ENCODE measurements at regions not wholly inside any gene's neighbourhood (a gene's known extent, or its start where the extent isn't known, plus 50 kb on each side); places are given as distances from the start of the nearest gene placed in this dataset.

GRCh38 chr3:188082031-188082430, 71.9 kb upstream of the LPP start:
- no peak for DNase-seq

- DNase-seq, result no peak
Measured at GRCh38 chr3:188082450-188082849, 71.5 kb upstream of the LPP start.

- no peak for DNase-seq
Measured at GRCh38 chr3:188083011-188083410, 70.9 kb upstream of the LPP start.

- no peak for DNase-seq
Measured at GRCh38 chr3:188084752-188085583, 69.0 kb upstream of the LPP start.

- no peak for DNase-seq
Measured at GRCh38 chr3:188085584-188086560, 68.1 kb upstream of the LPP start.

GRCh38 chr3:188088948-188089685, 64.8 kb upstream of the LPP start:
- no peak for DNase-seq

GRCh38 chr3:188090620-188091309, 63.2 kb upstream of the LPP start:
- DNase-seq, result no peak

- no peak for DNase-seq
Measured at GRCh38 chr3:188091746-188092145, 62.2 kb upstream of the LPP start.

- DNase-seq, result no peak
Measured at GRCh38 chr3:188092648-188093047, 61.3 kb upstream of the LPP start.

GRCh38 chr3:188095431-188095830, 58.5 kb upstream of the LPP start:
- no peak for DNase-seq

- no peak for DNase-seq
Measured at GRCh38 chr3:188097791-188098190, 56.2 kb upstream of the LPP start.

- no peak for DNase-seq
Measured at GRCh38 chr3:188099907-188100306, 54.0 kb upstream of the LPP start.

- DNase-seq, result no peak
Measured at GRCh38 chr3:188102861-188103547, 51.0 kb upstream of the LPP start.

- DNase-seq, result no peak
Measured at GRCh38 chr3:188104050-188104449, 49.9 kb upstream of the LPP start.
